LNCAP (cell line): ENCODE measurements at regions not wholly inside any gene's neighbourhood (a gene's known extent, or its start where the extent isn't known, plus 50 kb on each side); places are given as distances from the start of the nearest gene placed in this dataset.

ENCODE experiments used
- CTCF ChIP-seq: fragments of 450-650 bp; IDR thresholded peaks from 2 replicates; pipeline ENCODE4 v1.5.1; 2017; ENCODE audit warnings: mild to moderate bottlenecking

DNA sequence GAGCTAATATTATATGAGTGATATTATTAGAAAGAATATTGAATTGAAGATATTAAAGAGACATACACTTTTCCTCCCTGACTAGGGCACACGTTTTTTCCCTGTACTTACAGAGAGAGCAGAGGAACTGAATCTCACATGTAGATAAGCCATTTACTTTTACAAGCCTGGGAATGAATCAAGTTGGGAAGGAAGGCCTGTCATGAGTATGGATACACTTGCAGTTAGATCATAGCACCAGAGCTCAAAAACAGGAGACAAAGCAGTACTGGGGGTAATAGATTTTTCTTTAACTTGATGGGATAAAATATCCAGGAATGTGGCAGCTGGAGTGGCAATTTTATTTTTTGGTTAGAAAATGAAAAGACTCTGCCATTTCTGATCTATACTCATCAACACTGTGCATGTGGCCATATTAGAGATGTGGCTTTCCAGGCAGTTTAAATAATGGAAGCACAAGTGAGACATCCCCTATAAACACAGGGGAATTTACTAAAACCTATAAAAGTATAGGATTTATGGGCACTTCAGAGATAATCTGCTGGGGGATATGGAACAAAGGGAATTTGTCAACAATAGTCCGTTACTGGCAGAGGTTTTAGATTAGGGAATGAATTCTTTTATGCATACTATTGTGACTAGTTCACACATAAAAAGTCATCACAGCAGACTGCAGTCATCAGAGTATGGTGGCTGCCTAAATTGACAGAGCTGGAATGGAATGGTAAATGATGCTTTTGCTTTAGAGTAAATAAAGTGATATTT, 657.7 kb upstream of the MBL2 start:
- no peak for TF ChIP-seq CTCF

DNA sequence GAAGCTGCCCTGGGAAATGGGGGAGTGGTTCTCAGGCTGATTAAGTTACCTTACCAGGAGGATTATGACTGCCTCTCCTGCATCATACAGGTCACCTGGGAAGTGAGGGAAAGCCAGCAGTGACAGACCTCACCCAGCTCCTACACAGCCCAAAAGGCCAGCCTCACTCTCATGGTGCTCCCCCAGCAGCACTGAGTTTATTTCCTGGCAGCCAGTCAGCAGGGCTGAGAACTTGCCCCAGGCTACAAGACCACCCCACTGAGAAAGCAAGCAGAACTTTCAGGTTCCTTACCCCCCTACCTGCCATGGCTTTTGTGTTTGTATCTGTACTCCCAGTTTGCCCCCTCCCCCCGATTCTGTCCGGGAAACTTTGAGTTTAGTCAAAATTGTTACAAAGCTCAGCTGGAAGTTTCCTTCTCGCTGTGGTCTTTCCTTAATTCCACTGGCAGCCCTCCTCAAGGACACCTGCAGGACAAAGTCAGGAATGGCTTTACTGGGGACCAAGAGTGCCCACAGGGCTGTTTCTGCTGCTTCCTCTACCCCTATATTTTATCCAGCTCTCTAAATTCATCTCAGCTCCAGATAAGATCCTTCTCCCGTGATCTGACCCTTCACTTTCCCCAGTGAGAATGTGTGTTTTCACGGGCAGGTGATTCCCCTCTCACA, 649.8 kb upstream of the MBL2 start:
- no peak for TF ChIP-seq CTCF

- no peak for TF ChIP-seq CTCF
Observed at GRCh38 chr10:53412651-53413050, 640.1 kb upstream of the MBL2 start.

DNA sequence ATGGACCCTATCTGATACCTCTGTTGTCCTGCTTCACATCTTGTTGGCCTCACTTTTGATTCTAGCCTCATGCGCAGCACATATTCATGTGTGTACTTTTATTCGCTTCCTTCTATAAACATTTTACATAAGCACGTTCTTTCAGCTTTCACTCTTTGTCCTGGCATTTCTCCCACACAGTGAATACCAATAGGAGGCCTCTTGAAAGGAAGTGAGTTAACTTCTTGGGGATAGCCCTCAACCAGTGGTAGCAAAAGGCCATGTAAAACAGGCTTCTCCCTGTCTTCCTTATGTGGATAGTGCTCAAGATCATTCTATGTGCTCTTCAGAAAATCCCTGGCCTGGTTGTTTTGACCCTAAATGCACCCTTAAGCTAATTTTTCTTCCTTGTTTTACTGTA, 633.9 kb upstream of the MBL2 start:
- TF ChIP-seq CTCF = no peak

DNA sequence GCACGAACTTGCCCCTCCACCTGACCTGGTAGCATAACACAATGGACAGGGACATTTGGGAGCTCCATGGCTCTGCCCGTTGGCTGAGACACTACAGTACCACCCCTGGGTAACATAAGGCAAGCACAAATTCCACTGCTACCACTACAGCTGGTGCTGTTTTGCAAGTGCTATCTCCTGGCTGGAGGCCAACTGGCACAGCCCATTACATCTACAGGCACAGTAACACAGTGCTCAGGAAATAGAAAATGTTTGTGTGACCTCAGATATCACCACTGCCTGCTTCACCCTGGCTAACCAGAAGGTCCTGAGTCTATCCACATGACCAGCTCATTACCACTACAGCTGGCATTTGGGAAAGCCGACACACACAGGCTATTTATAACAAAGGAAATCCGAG, 631.1 kb upstream of the MBL2 start:
- TF ChIP-seq CTCF = no peak

DNA sequence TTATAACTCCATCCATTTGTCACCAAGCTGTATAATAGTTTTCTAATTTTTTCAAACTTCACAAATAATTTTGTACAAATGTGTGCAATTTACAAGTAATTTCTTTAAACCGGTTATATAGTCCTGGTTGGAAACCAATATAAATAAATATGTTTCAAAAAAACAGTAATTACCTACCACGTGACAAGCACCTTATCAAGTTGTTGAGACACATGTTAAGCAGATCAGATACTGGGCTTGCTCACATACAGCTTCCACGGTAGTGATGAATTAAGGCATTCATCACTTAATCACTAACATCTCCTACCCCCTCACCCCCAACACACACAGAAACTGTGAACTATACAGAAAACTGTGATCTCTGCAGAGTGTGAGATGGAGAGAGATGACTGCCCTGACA, 630.0 kb upstream of the MBL2 start:
- TF ChIP-seq CTCF = no peak

GRCh38 chr10:53401536-53401935, 629.0 kb upstream of the MBL2 start:
- TF ChIP-seq CTCF = no peak
